HG02973 (cell line): ENCODE measurements at regions not wholly inside any gene's neighbourhood (a gene's known extent, or its start where the extent isn't known, plus 50 kb on each side); places are given as distances from the start of the nearest gene placed in this dataset.
"Not testable (repeated sequence)": the region's sequence is repeated elsewhere in the genome, so short reads cannot be mapped to it uniquely, and the experiment has no call there.

Source experiments
- ATAC-seq: cut with Tn5 transposase; IDR thresholded peaks from one replicate; pipeline ENCODE4 v1.9.1; 2021; ENCODE audit warnings: moderate library complexity; ENCODE audit not compliant: unreplicated experiment

GRCh38 chr10:53356616-53357349 lies 584.2 kb upstream of the MBL2 start:
- ATAC-seq = no peak

GRCh38 chr10:53342531-53342930 lies 569.9 kb upstream of the MBL2 start:
- ATAC-seq = not testable (repeated sequence)

GRCh38 chr10:53338199-53338598 lies 565.6 kb upstream of the MBL2 start:
- not testable (repeated sequence) for ATAC-seq

GRCh38 chr10:53335803-53336422 lies 563.3 kb upstream of the MBL2 start:
- ATAC-seq = not testable (repeated sequence)

- ATAC-seq = no peak
Observed at GRCh38 chr10:53331460-53331859, 558.9 kb upstream of the MBL2 start.

GRCh38 chr10:53326401-53327305 lies 554.1 kb upstream of the MBL2 start:
- not testable (repeated sequence) for ATAC-seq

GRCh38 chr10:53325066-53325465 lies 552.5 kb upstream of the MBL2 start:
- no peak for ATAC-seq

- no peak for ATAC-seq
Observed at GRCh38 chr10:53315709-53316108, 543.1 kb upstream of the MBL2 start.

- no peak for ATAC-seq
Observed at GRCh38 chr10:53314876-53315275, 542.3 kb upstream of the MBL2 start.

GRCh38 chr10:53298443-53298842 lies 525.9 kb upstream of the MBL2 start:
- no peak for ATAC-seq

- ATAC-seq = no peak
Observed at GRCh38 chr10:53284615-53285182, 512.1 kb upstream of the MBL2 start.

- no peak for ATAC-seq
Observed at GRCh38 chr10:53276797-53277196, 504.2 kb upstream of the MBL2 start.

GRCh38 chr10:53269482-53269881 lies 496.9 kb upstream of the MBL2 start:
- no peak for ATAC-seq

- ATAC-seq = no peak
Observed at GRCh38 chr10:53260213-53260612, 487.6 kb upstream of the MBL2 start.

- no peak for ATAC-seq
Observed at GRCh38 chr10:53256623-53257022, 484.0 kb upstream of the MBL2 start.

GRCh38 chr10:53255661-53256205 lies 483.1 kb upstream of the MBL2 start:
- no peak for ATAC-seq

GRCh38 chr10:53253221-53253620 lies 480.6 kb upstream of the MBL2 start:
- ATAC-seq = no peak

- no peak for ATAC-seq
Observed at GRCh38 chr10:53239873-53240272, 467.3 kb upstream of the MBL2 start.

- no peak for ATAC-seq
Observed at GRCh38 chr10:53236941-53237340, 464.4 kb upstream of the MBL2 start.

- ATAC-seq = no peak
Observed at GRCh38 chr10:53233749-53234148, 461.2 kb upstream of the MBL2 start.

GRCh38 chr10:53230651-53231050 lies 458.1 kb upstream of the MBL2 start:
- no peak for ATAC-seq
